Urinary bladder (tissue), 3 donors: ENCODE measurements at regions not wholly inside any gene's neighbourhood (a gene's known extent, or its start where the extent isn't known, plus 50 kb on each side); places are given as distances from the start of the nearest gene placed in this dataset.
"Not testable (repeated sequence)": the region's sequence is repeated elsewhere in the genome, so short reads cannot be mapped to it uniquely, and the experiment has no call there.

Experiments used
- DNase-seq: peaks from one replicate; pipeline ENCODE4 v3.0.0-alpha.2; 2015; ENCODE audit errors: extremely low spot score
- H3K27ac ChIP-seq: one replicate; pipeline ENCODE4 v1.5.1; 2013; ENCODE audit warnings: low read depth, mild to moderate bottlenecking, moderate library complexity
- H3K36me3 ChIP-seq: one replicate; pipeline ENCODE4 v1.6.1; 2013; ENCODE audit warnings: mild to moderate bottlenecking, moderate library complexity; ENCODE audit not compliant: insufficient read depth
- H3K4me1 ChIP-seq: one replicate; pipeline ENCODE4 v1.6.1; 2013; ENCODE audit warnings: mild to moderate bottlenecking, moderate library complexity; ENCODE audit not compliant: insufficient read depth
- H3K4me3 ChIP-seq: one replicate; pipeline ENCODE4 v1.5.1; 2013; ENCODE audit warnings: low read depth, low read length
- WGBS: extraction: QIAGEN DNeasy Blood & Tissue Kit; methylation state at CpG from one replicate; pipeline ENCODE4 v1.1.7; 2013; 5-methylcytosine and 5-hydroxymethylcytosine counted together
- donor health status: healthy with polysubstance abuse.
- donor health status: healthy.

- no peak for DNase-seq
- H3K27ac ChIP-seq = no peak overlapping the region
- WGBS = 98% methylated on average over 2 of the region's 2 CpGs
Observed at GRCh38 chr5:104325356-104325755, 762.8 kb upstream of the NUDT12 start.

GRCh38 chr5:104316676-104317075 lies 754.1 kb upstream of the NUDT12 start:
- not testable (repeated sequence) for H3K36me3 ChIP-seq, H3K4me3 ChIP-seq, H3K27ac ChIP-seq, DNase-seq, H3K4me1 ChIP-seq

More at GRCh38 chr5:104325356-104325755, 762.8 kb upstream of the NUDT12 start:
- Histone ChIP-seq H3K36me3 (no peaks in the 10 kb centered on the region), H3K4me1 (no peaks in the 10 kb centered on the region), H3K4me3 (no peak overlapping the region)

- Histone ChIP-seq H3K4me3 (no peak overlapping the region), H3K36me3 (no peaks in the 10 kb centered on the region), H3K27ac (no peak overlapping the region), H3K4me1 (no peaks in the 10 kb centered on the region)
- 47% methylated on average over 1 of the region's 1 CpG for WGBS
- DNase-seq = no peak
Observed at GRCh38 chr5:104312481-104312880, 749.9 kb upstream of the NUDT12 start.

- DNase-seq = no peak
- WGBS = 75% methylated on average over 1 of the region's 1 CpG
- Histone ChIP-seq H3K4me1 (no peaks in the 10 kb centered on the region), H3K27ac (no peak overlapping the region), H3K4me3 (no peak overlapping the region), H3K36me3 (no peaks in the 10 kb centered on the region)
Observed at GRCh38 chr5:104305602-104306001, 743.0 kb upstream of the NUDT12 start.

- H3K36me3 ChIP-seq = no peaks in the 10 kb centered on the region
- no peak overlapping the region for H3K4me3 ChIP-seq
- H3K27ac ChIP-seq = no peak overlapping the region
- DNase-seq = no peak
- 89% methylated on average over 7 of the region's 7 CpGs for WGBS
- no peaks in the 10 kb centered on the region for H3K4me1 ChIP-seq
Observed at GRCh38 chr5:104299998-104300706, 737.6 kb upstream of the NUDT12 start.

GRCh38 chr5:104298518-104298917 lies 735.9 kb upstream of the NUDT12 start:
- no peaks in the 10 kb centered on the region for H3K36me3 ChIP-seq
- H3K4me3 ChIP-seq = no peak overlapping the region
- H3K4me1 ChIP-seq = no peaks in the 10 kb centered on the region
- no peak overlapping the region for H3K27ac ChIP-seq
- no peak for DNase-seq
- WGBS = 97% methylated on average over 5 of the region's 5 CpGs

- Histone ChIP-seq H3K4me3 (no peak overlapping the region), H3K36me3 (no peaks in the 10 kb centered on the region), H3K27ac (no peak overlapping the region), H3K4me1 (no peaks in the 10 kb centered on the region)
- DNase-seq = no peak
- 25% methylated on average over 1 of the region's 1 CpG for WGBS
Observed at GRCh38 chr5:104297076-104297475, 734.5 kb upstream of the NUDT12 start.

GRCh38 chr5:104295991-104296390 lies 733.4 kb upstream of the NUDT12 start:
- Histone ChIP-seq H3K27ac (no peak overlapping the region), H3K4me1 (no peaks in the 10 kb centered on the region), H3K36me3 (no peaks in the 10 kb centered on the region), H3K4me3 (no peak overlapping the region)
- WGBS = 63% methylated on average over 1 of the region's 1 CpG
- no peak for DNase-seq

GRCh38 chr5:104283136-104283535 lies 720.5 kb upstream of the NUDT12 start:
- Histone ChIP-seq H3K4me3 (no peak overlapping the region), H3K36me3 (no peaks in the 10 kb centered on the region), H3K4me1 (no peaks in the 10 kb centered on the region), H3K27ac (no peak overlapping the region)
- DNase-seq = no peak
- WGBS = 44% methylated on average over 1 of the region's 1 CpG

GRCh38 chr5:104273725-104274124 lies 711.1 kb upstream of the NUDT12 start:
- H3K36me3 ChIP-seq = no peaks in the 10 kb centered on the region
- no peak overlapping the region for H3K27ac ChIP-seq
- no peak for DNase-seq
- WGBS = 86% methylated on average over 2 of the region's 2 CpGs
- no peaks in the 10 kb centered on the region for H3K4me1 ChIP-seq
- H3K4me3 ChIP-seq = no peak overlapping the region

- no peak for DNase-seq
- Histone ChIP-seq H3K4me1 (no peaks in the 10 kb centered on the region), H3K4me3 (no peak overlapping the region), H3K27ac (no peak overlapping the region), H3K36me3 (no peaks in the 10 kb centered on the region)
- WGBS = 61% methylated on average over 3 of the region's 3 CpGs
Observed at GRCh38 chr5:104267320-104268015, 704.9 kb upstream of the NUDT12 start.

GRCh38 chr5:104266161-104266560 lies 703.6 kb upstream of the NUDT12 start:
- 71% methylated on average over 1 of the region's 1 CpG for WGBS
- no peak overlapping the region for H3K4me3 ChIP-seq
- DNase-seq = no peak
- no peak overlapping the region for H3K27ac ChIP-seq
- H3K36me3 ChIP-seq = no peaks in the 10 kb centered on the region
- H3K4me1 ChIP-seq = no peaks in the 10 kb centered on the region

GRCh38 chr5:104265531-104266140 lies 703.0 kb upstream of the NUDT12 start:
- Histone ChIP-seq H3K27ac (no peak overlapping the region), H3K4me3 (no peak overlapping the region), H3K36me3 (no peaks in the 10 kb centered on the region), H3K4me1 (no peaks in the 10 kb centered on the region)
- whole genome bisulfite sequencing = 95% methylated on average over 1 of the region's 1 CpG
- no peak for DNase-seq

GRCh38 chr5:104247260-104247659 lies 684.7 kb upstream of the NUDT12 start:
- Histone ChIP-seq H3K36me3 (no peaks in the 10 kb centered on the region), H3K27ac (no peak overlapping the region), H3K4me1 (no peaks in the 10 kb centered on the region), H3K4me3 (no peak overlapping the region)
- DNase-seq = no peak
- WGBS = 78% methylated on average over 3 of the region's 3 CpGs
